ENCODE measurements at regions not wholly inside any gene's neighbourhood (a gene's known extent, or its start where the extent isn't known, plus 50 kb on each side); places are given as distances from the start of the nearest gene placed in this dataset.

- Mint-ChIP-seq H3K9me3 (peaks cover 0 to 5% (median 0%) of the 10 kb centered on the region in 7 donors), H3K27ac (no peak overlapping the region), H3K4me1 (no peaks in the 10 kb centered on the region), H3K4me3 (no peak overlapping the region), H3K36me3 (no peaks in the 10 kb centered on the region), H3K27me3 (peaks cover 27% of the 10 kb centered on the region)
- Histone ChIP-seq H3K27ac (ENCODE audit: insufficient read depth, low read length, poor library complexity, severe bottlenecking) (no peak overlapping the region), H3K4me3 (ENCODE audit: low read depth, low read length) (no peak overlapping the region), H3K9me3 (ENCODE audit: control insufficient read depth in 2 of 2, low read length in 2 of 2) (no peaks in the 10 kb centered on the region), H3K36me3 (ENCODE audit: control insufficient read depth, insufficient read depth, low read length) (no peaks in the 10 kb centered on the region), H3K4me1 (ENCODE audit: control insufficient read depth, insufficient read depth, low read length, poor library complexity, severe bottlenecking) (no peaks in the 10 kb centered on the region), H3K27me3 (ENCODE audit: control insufficient read depth, insufficient read depth, low read length) (peaks cover 1% of the 10 kb centered on the region)
- ATAC-seq (ENCODE audit: low read depth in 2 of 2) (no peak), DNase-seq (no peak)
Observed at GRCh38 chr14:51538973-51539372, 112.7 kb upstream of the FRMD6 start.

GRCh38 chr14:51539571-51540037 is 112.1 kb upstream of the FRMD6 start:
- Histone ChIP-seq H3K27ac (ENCODE audit: insufficient read depth, low read length, poor library complexity, severe bottlenecking) (no peak overlapping the region), H3K4me3 (ENCODE audit: low read depth, low read length) (no peak overlapping the region), H3K27me3 (ENCODE audit: control insufficient read depth, insufficient read depth, low read length) (peaks cover 1% of the 10 kb centered on the region), H3K9me3 (ENCODE audit: control insufficient read depth in 2 of 2, low read length in 2 of 2) (no peaks in the 10 kb centered on the region), H3K4me1 (ENCODE audit: control insufficient read depth, insufficient read depth, low read length, poor library complexity, severe bottlenecking) (no peaks in the 10 kb centered on the region), H3K36me3 (ENCODE audit: control insufficient read depth, insufficient read depth, low read length) (no peaks in the 10 kb centered on the region)
- DNase-seq (no peak), ATAC-seq (ENCODE audit: low read depth in 2 of 2) (no peak)
- no peak overlapping the region for H3K4me3 Mint-ChIP-seq
- H3K9me3 Mint-ChIP-seq: peaks cover 0 to 5% (median 0%) of the 10 kb centered on the region in 7 donors
- H3K36me3 Mint-ChIP-seq: no peaks in the 10 kb centered on the region
- no peak overlapping the region for H3K27ac Mint-ChIP-seq
- no peaks in the 10 kb centered on the region for H3K4me1 Mint-ChIP-seq
- H3K27me3 Mint-ChIP-seq: peaks cover 23% of the 10 kb centered on the region

GRCh38 chr14:51540364-51540763 is 111.3 kb upstream of the FRMD6 start:
- peaks cover 1% of the 10 kb centered on the region for H3K27me3 ChIP-seq (ENCODE audit: control insufficient read depth, insufficient read depth, low read length)
- no peaks in the 10 kb centered on the region for H3K36me3 Mint-ChIP-seq
- H3K4me1 ChIP-seq (ENCODE audit: control insufficient read depth, insufficient read depth, low read length, poor library complexity, severe bottlenecking): no peaks in the 10 kb centered on the region
- H3K4me3 Mint-ChIP-seq: no peak overlapping the region
- H3K27ac Mint-ChIP-seq: no peak overlapping the region
- H3K36me3 ChIP-seq (ENCODE audit: control insufficient read depth, insufficient read depth, low read length): no peaks in the 10 kb centered on the region
- H3K4me3 ChIP-seq (ENCODE audit: low read depth, low read length): no peak overlapping the region
- H3K27me3 Mint-ChIP-seq: peaks cover 22% of the 10 kb centered on the region
- no peak overlapping the region for H3K27ac ChIP-seq (ENCODE audit: insufficient read depth, low read length, poor library complexity, severe bottlenecking)
- H3K4me1 Mint-ChIP-seq: no peaks in the 10 kb centered on the region
- DNase-seq (no peak), ATAC-seq (ENCODE audit: low read depth in 2 of 2) (no peak)
- peaks cover 0 to 3% (median 0%) of the 10 kb centered on the region in 7 donors for H3K9me3 Mint-ChIP-seq
- no peaks in the 10 kb centered on the region for H3K9me3 ChIP-seq (ENCODE audit: control insufficient read depth in 2 of 2, low read length in 2 of 2)

GRCh38 chr14:51544471-51544870 is 107.2 kb upstream of the FRMD6 start:
- H3K27me3 Mint-ChIP-seq: peaks cover 10% of the 10 kb centered on the region
- H3K9me3 ChIP-seq (ENCODE audit: control insufficient read depth in 2 of 2, low read length in 2 of 2): no peaks in the 10 kb centered on the region

GRCh38 chr14:51544901-51545300 is 106.8 kb upstream of the FRMD6 start:
- H3K4me1 ChIP-seq (ENCODE audit: control insufficient read depth, insufficient read depth, low read length, poor library complexity, severe bottlenecking): no peaks in the 10 kb centered on the region
- peaks cover 10% of the 10 kb centered on the region for H3K27me3 Mint-ChIP-seq
- H3K27me3 ChIP-seq (ENCODE audit: control insufficient read depth, insufficient read depth, low read length): peaks cover 2% of the 10 kb centered on the region
- H3K4me3 ChIP-seq (ENCODE audit: low read depth, low read length): no peak overlapping the region
- H3K36me3 Mint-ChIP-seq: no peaks in the 10 kb centered on the region
- DNase-seq (no peak), ATAC-seq (ENCODE audit: low read depth in 2 of 2) (no peak)
- no peaks in the 10 kb centered on the region for H3K36me3 ChIP-seq (ENCODE audit: control insufficient read depth, insufficient read depth, low read length)
- H3K27ac ChIP-seq (ENCODE audit: insufficient read depth, low read length, poor library complexity, severe bottlenecking): no peak overlapping the region
- H3K9me3 Mint-ChIP-seq: peaks cover 0 to 1% (median 0%) of the 10 kb centered on the region in 7 donors
- H3K4me1 Mint-ChIP-seq: no peaks in the 10 kb centered on the region
- no peak overlapping the region for H3K4me3 Mint-ChIP-seq
- H3K9me3 ChIP-seq (ENCODE audit: control insufficient read depth in 2 of 2, low read length in 2 of 2): no peaks in the 10 kb centered on the region
- H3K27ac Mint-ChIP-seq: no peak overlapping the region

More at GRCh38 chr14:51544471-51544870, 107.2 kb upstream of the FRMD6 start:
- H3K4me3 ChIP-seq (ENCODE audit: low read depth, low read length): no peak overlapping the region
- no peaks in the 10 kb centered on the region for H3K36me3 ChIP-seq (ENCODE audit: control insufficient read depth, insufficient read depth, low read length)
- H3K36me3 Mint-ChIP-seq: no peaks in the 10 kb centered on the region
- no peak overlapping the region for H3K4me3 Mint-ChIP-seq
- no peak overlapping the region for H3K27ac ChIP-seq (ENCODE audit: insufficient read depth, low read length, poor library complexity, severe bottlenecking)
- no peaks in the 10 kb centered on the region for H3K4me1 Mint-ChIP-seq
- peaks cover 0 to 1% (median 0%) of the 10 kb centered on the region in 7 donors for H3K9me3 Mint-ChIP-seq
- no peak overlapping the region for H3K27ac Mint-ChIP-seq
- H3K4me1 ChIP-seq (ENCODE audit: control insufficient read depth, insufficient read depth, low read length, poor library complexity, severe bottlenecking): no peaks in the 10 kb centered on the region
- DNase-seq (no peak), ATAC-seq (ENCODE audit: low read depth in 2 of 2) (no peak)
- peaks cover 3% of the 10 kb centered on the region for H3K27me3 ChIP-seq (ENCODE audit: control insufficient read depth, insufficient read depth, low read length)

- H3K4me3 ChIP-seq (ENCODE audit: low read depth, low read length): no peak overlapping the region
- no peaks in the 10 kb centered on the region for H3K36me3 Mint-ChIP-seq
- DNase-seq: no peak
Observed at GRCh38 chr14:51545396-51545795, 106.3 kb upstream of the FRMD6 start.

GRCh38 chr14:51546099-51546498 is 105.6 kb upstream of the FRMD6 start:
- no peak overlapping the region for H3K27ac ChIP-seq (ENCODE audit: insufficient read depth, low read length, poor library complexity, severe bottlenecking)
- no peaks in the 10 kb centered on the region for H3K4me1 ChIP-seq (ENCODE audit: control insufficient read depth, insufficient read depth, low read length, poor library complexity, severe bottlenecking)
- Mint-ChIP-seq H3K27me3 (peaks cover 7% of the 10 kb centered on the region), H3K36me3 (no peaks in the 10 kb centered on the region), H3K27ac (no peak overlapping the region), H3K4me1 (no peaks in the 10 kb centered on the region), H3K9me3 (peaks cover 0 to 1% (median 0%) of the 10 kb centered on the region in 7 donors), H3K4me3 (no peak overlapping the region)
- ATAC-seq (ENCODE audit: low read depth in 2 of 2) (no peak), DNase-seq (no peak)
- no peaks in the 10 kb centered on the region for H3K9me3 ChIP-seq (ENCODE audit: control insufficient read depth in 2 of 2, low read length in 2 of 2)
- no peak overlapping the region for H3K4me3 ChIP-seq (ENCODE audit: low read depth, low read length)
- no peaks in the 10 kb centered on the region for H3K36me3 ChIP-seq (ENCODE audit: control insufficient read depth, insufficient read depth, low read length)
- peaks cover 4% of the 10 kb centered on the region for H3K27me3 ChIP-seq (ENCODE audit: control insufficient read depth, insufficient read depth, low read length)

More at GRCh38 chr14:51545396-51545795, 106.3 kb upstream of the FRMD6 start:
- H3K27ac Mint-ChIP-seq: no peak overlapping the region
- no peak for ATAC-seq (ENCODE audit: low read depth in 2 of 2)
- Histone ChIP-seq H3K4me1 (ENCODE audit: control insufficient read depth, insufficient read depth, low read length, poor library complexity, severe bottlenecking) (no peaks in the 10 kb centered on the region), H3K9me3 (ENCODE audit: control insufficient read depth in 2 of 2, low read length in 2 of 2) (no peaks in the 10 kb centered on the region), H3K27me3 (ENCODE audit: control insufficient read depth, insufficient read depth, low read length) (peaks cover 2% of the 10 kb centered on the region), H3K27ac (ENCODE audit: insufficient read depth, low read length, poor library complexity, severe bottlenecking) (no peak overlapping the region), H3K36me3 (ENCODE audit: control insufficient read depth, insufficient read depth, low read length) (no peaks in the 10 kb centered on the region)
- no peak overlapping the region for H3K4me3 Mint-ChIP-seq
- peaks cover 0 to 1% (median 0%) of the 10 kb centered on the region in 7 donors for H3K9me3 Mint-ChIP-seq
- peaks cover 10% of the 10 kb centered on the region for H3K27me3 Mint-ChIP-seq
- H3K4me1 Mint-ChIP-seq: no peaks in the 10 kb centered on the region

GRCh38 chr14:51546603-51547258 is 105.0 kb upstream of the FRMD6 start:
- H3K4me3 ChIP-seq (ENCODE audit: low read depth, low read length): no peak overlapping the region
- Mint-ChIP-seq H3K27me3 (peaks cover 5% of the 10 kb centered on the region), H3K4me1 (no peaks in the 10 kb centered on the region), H3K27ac (no peak overlapping the region), H3K9me3 (peaks cover 0 to 1% (median 0%) of the 10 kb centered on the region in 7 donors), H3K4me3 (no peak overlapping the region), H3K36me3 (no peaks in the 10 kb centered on the region)
- ATAC-seq (ENCODE audit: low read depth in 2 of 2) (no peak), DNase-seq (no peak)
- peaks cover 4% of the 10 kb centered on the region for H3K27me3 ChIP-seq (ENCODE audit: control insufficient read depth, insufficient read depth, low read length)
- no peaks in the 10 kb centered on the region for H3K9me3 ChIP-seq (ENCODE audit: control insufficient read depth in 2 of 2, low read length in 2 of 2)
- no peaks in the 10 kb centered on the region for H3K4me1 ChIP-seq (ENCODE audit: control insufficient read depth, insufficient read depth, low read length, poor library complexity, severe bottlenecking)
- H3K36me3 ChIP-seq (ENCODE audit: control insufficient read depth, insufficient read depth, low read length): no peaks in the 10 kb centered on the region
- H3K27ac ChIP-seq (ENCODE audit: insufficient read depth, low read length, poor library complexity, severe bottlenecking): no peak overlapping the region

All from CD4-positive, CD25-positive, alpha-beta regulatory T cell (primary cell).